A673 (cell line): ENCODE measurements at regions not wholly inside any gene's neighbourhood (a gene's known extent, or its start where the extent isn't known, plus 50 kb on each side); places are given as distances from the start of the nearest gene placed in this dataset.
A peak's percentile ranks its signal among the peaks of the same experiment; 100 is the strongest.

Experiments
- BruUV-seq: library from RNA; stranded (reverse); fragments of 400-500 nt; replicated peaks from 2 replicates; lab custom pipeline; 2021; lab: Mats Ljungman, UMichigan
- CTCF ChIA-PET: fragments of 300-600 bp; sonication (Branson Sonifier 250); formaldehyde crosslinking; loops from one replicate; lab custom pipeline; 2022; ENCODE audit warnings: antibody characterized with exemption; lab: Charles Lee
- POLR2A ChIA-PET: fragments of 300-600 bp; sonication (Branson Sonifier 250); formaldehyde crosslinking; loops from one replicate; lab custom pipeline; 2022; ENCODE audit warnings: antibody characterized with exemption; ENCODE audit not compliant: low non-redundant PET; lab: Charles Lee
- DNase-seq: peaks from one replicate; pipeline ENCODE4 v3.0.0-alpha.2; 2015; ENCODE audit warnings: low spot score
- H3K27ac ChIP-seq: fragments of 200-600 bp; sonication (generic); 2 replicates; pipeline ENCODE4 v1.5.1; 2016; ENCODE audit warnings: mixed run types, low read depth, mild to moderate bottlenecking, mixed read lengths, antibody characterized with exemption, low read length; ENCODE audit not compliant: poor library complexity, severe bottlenecking
- H3K27me3 ChIP-seq: fragments of 200-600 bp; sonication (generic); replicated peaks from 2 replicates; pipeline ENCODE4 v1.6.1; 2017; ENCODE audit warnings: mixed run types, low read depth, mild to moderate bottlenecking, mixed read lengths, antibody characterized with exemption, low read length; ENCODE audit not compliant: insufficient read depth, poor library complexity
- H3K36me3 ChIP-seq: fragments of 200-600 bp; sonication (generic); 2 replicates; pipeline ENCODE4 v1.6.1; 2016; ENCODE audit warnings: mixed run types, mild to moderate bottlenecking, mixed read lengths, antibody characterized with exemption, low read length; ENCODE audit not compliant: insufficient read depth, poor library complexity, severe bottlenecking
- H3K4me1 ChIP-seq: fragments of 200-600 bp; sonication (generic); 2 replicates; pipeline ENCODE4 v1.6.1; 2017; ENCODE audit warnings: mixed run types, mild to moderate bottlenecking, mixed read lengths, antibody characterized with exemption, low read length; ENCODE audit not compliant: insufficient read depth, poor library complexity, severe bottlenecking
- H3K4me3 ChIP-seq: fragments of 200-600 bp; sonication (generic); 2 replicates; pipeline ENCODE4 v1.5.1; 2016; ENCODE audit warnings: low read depth, mixed run types, mild to moderate bottlenecking, mixed read lengths, low read length; ENCODE audit not compliant: poor library complexity, severe bottlenecking
- H3K9me3 ChIP-seq: fragments of 200-600 bp; sonication (generic); 2 replicates; pipeline ENCODE4 v1.6.1; 2016; ENCODE audit warnings: mixed run types, low read depth, mild to moderate bottlenecking, mixed read lengths, antibody characterized with exemption, low read length; ENCODE audit not compliant: poor library complexity, severe bottlenecking
- CTCF ChIP-seq: fragments of 300-800, 200-600 bp; sonication (generic); conservative IDR thresholded peaks from 2 replicates; pipeline ENCODE4 v1.5.1; 2017; ENCODE audit warnings: low read depth, mild to moderate bottlenecking, antibody characterized with exemption, low read length, moderate library complexity, mixed read lengths
- EZH2 ChIP-seq: fragments of 200-600 bp; sonication (generic); IDR thresholded peaks from 2 replicates; pipeline ENCODE4 v1.6.1; 2017; ENCODE audit warnings: borderline replicate concordance, low read depth, mild to moderate bottlenecking, mixed read lengths, antibody characterized with exemption, low read length; ENCODE audit not compliant: poor library complexity, severe bottlenecking
- intact Hi-C: fragments of 100-400 bp; cut with micrococcal nuclease; formaldehyde crosslinking; loops from one replicate; pipeline ENCODE4 v1.10.0; 2022; ENCODE audit not compliant: unreplicated experiment

- BruUV-seq: no TSS peak
Observed at GRCh38 chr11:13210424-13210823, 67.2 kb upstream of the BMAL1 start.

GRCh38 chr11:13214276-13214675 lies 63.3 kb upstream of the BMAL1 start:
- no peak overlapping the region for H3K4me3 ChIP-seq
- intact Hi-C loops: loop anchor here (10.0 kb wide), 1 partner anchor 61 kb away; the partner anchor contains the start of gene BMAL1
- H3K27ac ChIP-seq: no peak overlapping the region
- H3K36me3 ChIP-seq: no peaks in the 10 kb centered on the region
- BruUV-seq: no TSS peak
- no peak for TF ChIP-seq CTCF
- no peak for TF ChIP-seq EZH2
- H3K9me3 ChIP-seq: no peaks in the 10 kb centered on the region
- no peaks in the 10 kb centered on the region for H3K27me3 ChIP-seq
- POLR2A ChIA-PET: no interaction called here
- CTCF ChIA-PET: no interaction called here
- H3K4me1 ChIP-seq: peaks cover 24% of the 10 kb centered on the region
- DNase-seq: no peak

More at GRCh38 chr11:13210424-13210823, 67.2 kb upstream of the BMAL1 start:
- ChIA-PET POLR2A (interaction anchor here (0.6 kb wide), 1 partner anchor 1130 kb away, joined by 14 read pairs; no protein-coding TSS in a partner anchor), CTCF (interaction anchor here (0.6 to 1.8 kb wide), 2 partner anchors 125 to 134 kb away, joined by 3 to 4 read pairs; no protein-coding TSS in a partner anchor)
- Histone ChIP-seq H3K4me3 (no peak overlapping the region), H3K4me1 (peaks cover 18% of the 10 kb centered on the region), H3K9me3 (no peaks in the 10 kb centered on the region), H3K27ac (no peak overlapping the region), H3K36me3 (no peaks in the 10 kb centered on the region), H3K27me3 (no peaks in the 10 kb centered on the region)
- DNase-seq: peak; percentile 71
- intact Hi-C loops: loop anchor here (1.0 to 10.0 kb wide), 3 partner anchors 29 to 125 kb away; partner anchors contain the start of gene BMAL1
- peak; percentile 67 for TF ChIP-seq CTCF
- no peak for TF ChIP-seq EZH2

GRCh38 chr11:13215149-13215548 lies 62.4 kb upstream of the BMAL1 start:
- no peak for DNase-seq
- Histone ChIP-seq H3K9me3 (no peaks in the 10 kb centered on the region), H3K4me3 (no peak overlapping the region), H3K27me3 (no peaks in the 10 kb centered on the region), H3K4me1 (peaks cover 24% of the 10 kb centered on the region), H3K36me3 (no peaks in the 10 kb centered on the region), H3K27ac (no peak overlapping the region)
- ChIA-PET POLR2A (no interaction called here), CTCF (no interaction called here)
- intact Hi-C loops: loop anchor here (10.0 kb wide), 1 partner anchor 60 kb away; the partner anchor contains the start of gene BMAL1
- no TSS peak for BruUV-seq
- TF ChIP-seq EZH2: no peak
- no peak for TF ChIP-seq CTCF
